ENCODE measurements at regions not wholly inside any gene's neighbourhood (a gene's known extent, or its start where the extent isn't known, plus 50 kb on each side); places are given as distances from the start of the nearest gene placed in this dataset.
"Not testable (repeated sequence)": the region's sequence is repeated elsewhere in the genome, so short reads cannot be mapped to it uniquely, and the experiment has no call there.

DNA sequence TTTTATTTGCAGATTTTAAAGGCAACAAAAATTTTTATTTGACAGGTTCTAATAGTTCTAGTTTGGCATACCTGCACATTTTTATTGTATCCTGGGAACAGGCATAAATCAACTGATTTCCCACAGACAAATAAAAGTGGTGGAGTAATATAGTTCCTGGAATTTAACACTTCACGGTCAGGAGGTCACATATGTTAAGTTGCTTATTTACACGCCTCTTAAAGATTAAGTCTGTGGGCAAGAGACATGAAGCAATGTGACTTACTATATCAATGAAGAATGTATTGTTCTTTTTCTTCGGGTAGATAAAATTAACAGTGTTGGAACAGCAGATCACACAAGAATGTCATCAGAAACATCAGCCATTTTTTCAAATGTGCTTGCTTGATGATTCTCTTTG lies 558.3 kb downstream of the TTLL7 start:
- DNase-seq (ENCODE audit: low read depth); H3K4me3 ChIP-seq (ENCODE audit: low read depth, low read length): not testable (repeated sequence)

DNA sequence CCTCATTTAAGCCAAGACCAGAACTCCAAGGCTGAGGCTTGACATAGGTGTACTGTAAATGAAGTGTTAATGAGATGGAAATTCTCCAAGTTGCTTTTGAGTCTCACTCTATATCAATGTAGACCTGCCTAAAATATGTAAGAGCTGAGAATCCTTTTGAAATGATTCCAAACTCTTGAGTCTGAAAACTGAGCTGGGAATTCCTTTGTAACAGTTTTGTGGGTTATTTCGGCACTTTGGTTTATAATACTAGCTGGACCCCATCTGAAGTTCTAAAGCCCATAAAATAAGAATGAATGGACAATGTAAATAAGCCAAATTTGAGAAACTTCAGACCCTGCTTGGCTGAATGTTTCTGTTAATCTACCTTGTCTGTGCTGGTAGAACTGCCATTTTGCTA lies 558.9 kb downstream of the TTLL7 start:
- not testable (repeated sequence) for H3K4me3 ChIP-seq (ENCODE audit: low read depth, low read length); DNase-seq (ENCODE audit: low read depth)

DNA sequence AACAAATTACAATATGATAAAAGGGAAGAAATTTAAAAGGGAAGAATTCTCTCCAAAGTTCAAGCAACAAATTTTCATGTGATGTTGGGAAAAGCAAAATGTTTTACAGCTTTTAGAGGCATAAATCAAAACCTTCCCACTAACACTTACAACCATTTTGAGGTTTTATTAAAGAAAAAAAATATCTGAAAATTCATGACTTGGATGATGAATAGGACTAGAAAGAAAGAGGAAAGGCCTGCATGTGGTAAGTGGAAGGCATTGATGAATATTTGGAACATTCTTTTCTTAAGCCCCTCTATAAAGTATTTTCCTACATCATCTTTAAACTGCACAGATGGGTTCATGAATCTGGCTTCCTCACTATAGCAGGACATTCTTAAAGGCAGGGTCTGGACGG lies 560.6 kb downstream of the TTLL7 start:
- DNase-seq (ENCODE audit: low read depth); H3K4me3 ChIP-seq (ENCODE audit: low read depth, low read length): not testable (repeated sequence)

DNA sequence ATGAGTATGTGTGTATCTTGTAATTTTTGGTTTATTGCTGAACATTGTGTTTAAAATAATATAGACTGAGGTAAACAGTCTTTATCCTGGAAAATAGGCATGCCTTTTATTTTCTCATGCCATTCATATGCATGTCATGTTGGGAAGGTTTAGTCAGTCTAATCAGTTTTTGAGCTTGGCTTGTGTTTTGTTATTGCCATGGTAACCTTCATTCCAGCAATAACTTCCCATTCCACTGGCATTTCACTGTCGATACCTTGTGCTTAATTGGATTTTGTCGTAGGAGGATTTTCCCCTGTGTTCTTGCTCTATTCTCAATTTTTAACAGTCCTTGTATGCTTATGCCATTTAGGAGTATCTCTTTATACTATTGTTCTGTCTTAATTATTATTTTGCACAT lies 563.6 kb downstream of the TTLL7 start:
- not testable (repeated sequence) for H3K4me3 ChIP-seq (ENCODE audit: low read depth, low read length); DNase-seq (ENCODE audit: low read depth)

DNA sequence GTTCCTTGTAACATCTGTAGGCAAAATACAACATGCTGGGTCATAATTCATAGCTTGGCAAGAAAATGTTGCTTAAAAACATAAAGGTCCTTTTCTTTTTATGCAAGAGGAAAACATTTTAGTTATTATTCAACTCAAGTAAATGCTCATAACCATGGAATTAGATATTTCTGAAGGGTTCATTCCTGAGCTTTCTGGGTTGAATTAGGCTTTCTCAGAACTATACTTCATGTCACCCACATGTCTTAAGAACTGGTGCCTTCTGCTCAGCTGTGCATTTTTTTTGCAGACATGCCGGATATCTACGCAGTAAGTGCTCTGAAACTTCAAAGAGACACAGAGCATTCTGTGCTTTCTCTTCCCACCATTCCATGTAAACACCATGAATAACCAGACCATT lies 571.4 kb downstream of the TTLL7 start:
- H3K4me3 ChIP-seq (ENCODE audit: low read depth, low read length); DNase-seq (ENCODE audit: low read depth): not testable (repeated sequence)

DNA sequence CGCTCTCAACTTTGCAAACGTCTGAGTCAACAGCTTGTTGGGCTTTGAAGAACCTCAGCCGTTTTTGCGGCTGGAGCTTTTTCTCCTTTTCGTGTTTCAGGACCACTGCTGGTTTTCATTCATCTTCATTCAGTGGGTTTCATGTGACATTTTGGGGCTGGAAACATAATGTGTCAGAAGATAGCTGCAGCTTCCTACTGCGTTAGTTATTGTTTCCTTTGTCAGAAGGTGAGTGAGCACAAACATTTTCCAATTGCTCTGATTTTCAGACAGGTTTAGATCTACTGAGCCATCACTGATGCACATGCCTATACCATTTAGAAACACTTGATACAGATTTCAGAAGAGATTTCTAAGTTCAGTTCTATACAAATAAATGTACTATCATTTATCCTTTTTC lies 575.5 kb downstream of the TTLL7 start:
- DNase-seq (ENCODE audit: low read depth); H3K4me3 ChIP-seq (ENCODE audit: low read depth, low read length): not testable (repeated sequence)

DNA sequence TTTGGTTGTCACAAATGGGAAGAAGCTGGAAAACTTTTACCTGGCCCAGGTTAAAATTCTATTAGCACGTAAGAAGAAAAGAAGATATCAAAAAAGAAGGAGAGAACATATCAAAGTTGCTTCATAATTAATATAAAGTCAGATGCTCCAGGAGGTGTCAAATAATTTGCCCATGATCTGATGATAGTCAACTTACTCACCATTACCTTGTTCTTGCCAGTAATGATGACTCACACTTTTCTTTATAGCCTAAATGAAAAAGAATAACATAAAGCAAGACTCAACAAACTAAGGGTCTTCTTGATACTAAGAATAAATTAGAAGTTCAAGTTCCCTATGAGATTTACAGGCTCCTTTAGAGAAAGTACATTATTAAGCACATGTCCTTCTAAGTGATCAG lies 580.4 kb downstream of the TTLL7 start:
- no peak overlapping the region for H3K4me3 ChIP-seq (ENCODE audit: low read depth, low read length)
- TF ChIP-seq, protein P1, sequence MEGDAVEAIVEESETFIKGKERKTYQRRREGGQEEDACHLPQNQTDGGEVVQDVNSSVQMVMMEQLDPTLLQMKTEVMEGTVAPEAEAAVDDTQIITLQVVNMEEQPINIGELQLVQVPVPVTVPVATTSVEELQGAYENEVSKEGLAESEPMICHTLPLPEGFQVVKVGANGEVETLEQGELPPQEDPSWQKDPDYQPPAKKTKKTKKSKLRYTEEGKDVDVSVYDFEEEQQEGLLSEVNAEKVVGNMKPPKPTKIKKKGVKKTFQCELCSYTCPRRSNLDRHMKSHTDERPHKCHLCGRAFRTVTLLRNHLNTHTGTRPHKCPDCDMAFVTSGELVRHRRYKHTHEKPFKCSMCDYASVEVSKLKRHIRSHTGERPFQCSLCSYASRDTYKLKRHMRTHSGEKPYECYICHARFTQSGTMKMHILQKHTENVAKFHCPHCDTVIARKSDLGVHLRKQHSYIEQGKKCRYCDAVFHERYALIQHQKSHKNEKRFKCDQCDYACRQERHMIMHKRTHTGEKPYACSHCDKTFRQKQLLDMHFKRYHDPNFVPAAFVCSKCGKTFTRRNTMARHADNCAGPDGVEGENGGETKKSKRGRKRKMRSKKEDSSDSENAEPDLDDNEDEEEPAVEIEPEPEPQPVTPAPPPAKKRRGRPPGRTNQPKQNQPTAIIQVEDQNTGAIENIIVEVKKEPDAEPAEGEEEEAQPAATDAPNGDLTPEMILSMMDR (IDR thresholded peaks at IDR 0.05; ENCODE audit: low read depth, low read length) = no peak
- TF ChIP-seq, protein P2, sequence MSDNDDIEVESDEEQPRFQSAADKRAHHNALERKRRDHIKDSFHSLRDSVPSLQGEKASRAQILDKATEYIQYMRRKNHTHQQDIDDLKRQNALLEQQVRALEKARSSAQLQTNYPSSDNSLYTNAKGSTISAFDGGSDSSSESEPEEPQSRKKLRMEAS (IDR thresholded peaks at IDR 0.05; ENCODE audit: low read depth, low read length) = no peak
- TF ChIP-seq POLR2A (IDR thresholded peaks at IDR 0.05; ENCODE audit: extremely low read depth, insufficient read length) (no peak), MYC (IDR thresholded peaks at IDR 0.05; ENCODE audit: low read depth, low read length) (no peak)
- DNase-seq (ENCODE audit: low read depth) = no peak

DNA sequence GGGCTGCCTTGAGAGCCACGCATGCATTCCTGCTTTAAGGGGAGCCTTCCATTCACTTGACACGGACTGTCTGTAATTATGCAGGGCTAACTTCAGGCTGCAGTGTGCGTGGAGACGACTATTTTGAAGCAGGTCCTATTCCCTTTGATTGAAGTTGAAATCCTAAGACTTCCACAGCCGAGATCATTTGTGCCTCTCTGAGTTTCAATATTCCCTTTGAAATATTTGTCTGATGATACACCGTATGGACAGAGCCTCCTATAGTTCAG lies 585.2 kb downstream of the TTLL7 start:
- not testable (repeated sequence) for H3K4me3 ChIP-seq (ENCODE audit: low read depth, low read length); DNase-seq (ENCODE audit: low read depth)

DNA sequence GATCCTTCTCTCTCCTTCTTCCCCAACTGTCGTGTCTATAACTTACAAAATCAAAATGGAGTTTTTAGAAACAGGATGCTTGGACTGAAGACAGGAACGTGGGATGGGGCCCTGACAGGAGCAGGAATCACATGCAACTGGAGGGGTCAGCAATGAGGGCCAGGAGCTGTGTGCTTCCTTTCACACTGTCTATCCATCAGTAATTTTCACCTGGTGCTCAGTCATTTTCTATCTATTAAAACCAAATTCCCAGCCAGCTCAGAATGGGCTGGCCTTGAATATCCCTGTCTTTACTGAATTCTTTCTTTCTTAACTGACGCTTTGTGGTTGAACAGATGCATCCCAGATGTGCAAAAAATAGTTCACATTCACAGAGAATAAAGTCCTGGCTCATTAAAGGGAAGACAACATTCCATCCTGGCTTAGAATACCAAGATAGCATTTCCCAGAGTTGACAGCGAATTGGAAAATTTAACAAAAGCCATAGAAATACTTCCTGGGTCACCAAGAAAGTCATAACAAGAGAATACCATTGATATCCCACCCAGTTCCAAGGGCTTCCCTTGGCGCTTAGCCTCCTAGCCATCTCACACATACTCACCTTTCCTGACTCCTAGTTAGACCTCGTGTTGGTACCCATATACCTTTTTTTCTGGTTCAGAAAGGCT lies 588.1 kb downstream of the TTLL7 start:
- not testable (repeated sequence) for H3K4me3 ChIP-seq (ENCODE audit: low read depth, low read length); DNase-seq (ENCODE audit: low read depth)

DNA sequence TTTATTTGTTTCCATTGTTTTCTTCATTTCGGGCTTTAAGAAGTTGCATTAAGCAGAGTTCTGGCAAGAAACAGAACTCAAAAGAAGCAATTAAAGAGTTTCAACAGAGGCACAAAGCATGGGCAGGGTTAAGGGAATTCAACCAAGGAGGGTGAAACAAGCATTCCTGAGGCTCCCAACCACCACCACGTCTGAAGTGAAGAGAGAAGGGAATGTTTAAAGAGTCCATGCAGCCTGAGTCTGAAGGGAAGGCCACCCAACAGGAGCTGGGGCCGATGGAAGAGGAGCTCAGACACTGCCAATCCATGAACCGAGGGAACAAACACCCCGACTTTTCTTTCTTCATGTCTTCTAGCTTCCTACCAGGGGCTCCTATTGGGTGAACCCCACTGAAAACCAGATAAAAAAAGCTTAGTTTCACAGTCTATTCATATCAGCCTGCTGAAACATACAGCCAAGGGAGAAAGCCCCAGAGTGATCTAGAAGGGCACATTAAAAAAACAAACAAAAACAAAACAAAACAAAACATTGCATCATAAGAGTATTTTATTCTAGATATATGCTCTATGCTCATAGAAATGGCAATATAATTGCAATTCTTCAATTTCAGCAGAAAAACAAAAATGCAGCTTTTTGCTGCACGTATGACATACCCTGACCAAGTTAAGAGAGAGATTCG lies 592.1 kb downstream of the TTLL7 start:
- H3K4me3 ChIP-seq (ENCODE audit: low read depth, low read length); DNase-seq (ENCODE audit: low read depth): not testable (repeated sequence)

DNA sequence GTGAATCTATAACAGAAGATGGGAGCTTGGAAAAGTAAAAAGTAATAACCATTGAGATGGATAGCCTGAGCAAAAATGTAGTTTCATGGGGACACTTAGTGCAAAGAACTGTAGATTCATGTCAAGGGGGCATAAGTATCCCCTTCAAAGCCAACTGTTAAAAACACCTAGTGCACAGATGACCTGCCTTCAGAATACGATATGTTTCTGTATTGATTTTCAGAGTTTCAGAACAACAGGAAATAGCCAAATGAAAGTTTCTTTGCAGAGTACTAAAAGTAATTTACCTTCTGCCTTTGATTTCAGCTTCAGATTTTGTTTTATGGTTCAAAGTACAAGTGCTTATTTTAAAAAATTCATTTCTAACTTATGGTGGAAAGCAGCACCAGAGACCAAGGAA lies 593.1 kb downstream of the TTLL7 start:
- not testable (repeated sequence) for DNase-seq (ENCODE audit: low read depth); H3K4me3 ChIP-seq (ENCODE audit: low read depth, low read length)

DNA sequence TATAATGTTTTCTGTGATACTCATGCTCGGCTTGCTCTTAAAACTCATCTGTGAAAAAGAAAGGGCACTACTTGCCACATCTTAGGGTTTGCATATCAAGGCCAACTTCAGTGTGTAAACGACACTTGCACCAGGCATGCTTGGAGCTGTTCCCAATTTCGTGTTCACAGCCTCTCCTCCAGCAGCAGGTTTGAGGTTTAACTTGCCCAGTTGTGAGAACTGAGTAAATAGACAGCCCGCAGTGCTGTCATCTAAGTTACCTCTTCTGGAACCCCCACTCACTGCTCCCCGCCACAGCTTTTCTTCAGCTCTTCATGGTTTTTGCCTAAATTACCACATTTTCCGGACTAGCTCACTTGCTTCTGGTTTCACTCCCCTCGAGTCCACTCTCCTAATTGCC lies 595.4 kb downstream of the TTLL7 start:
- not testable (repeated sequence) for H3K4me3 ChIP-seq (ENCODE audit: low read depth, low read length); DNase-seq (ENCODE audit: low read depth)

DNA sequence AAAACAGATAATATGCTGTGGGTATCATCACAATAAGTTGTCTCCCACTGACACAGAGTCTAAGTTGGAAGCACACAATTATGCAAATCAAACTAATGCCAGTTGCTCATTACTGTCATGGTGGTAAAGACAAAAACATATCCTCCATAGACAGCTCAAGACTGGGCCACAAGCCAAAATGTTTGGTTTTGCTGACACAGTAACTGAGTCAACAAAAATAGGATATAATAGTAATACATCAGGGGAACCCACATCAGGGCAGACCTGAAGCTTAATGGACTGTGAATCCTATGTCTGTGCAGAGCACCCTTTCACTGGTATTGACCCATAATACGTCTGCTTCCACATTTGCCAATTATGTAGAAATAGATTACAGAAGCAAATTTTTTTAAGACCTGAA lies 597.8 kb downstream of the TTLL7 start:
- not testable (repeated sequence) for H3K4me3 ChIP-seq (ENCODE audit: low read depth, low read length); DNase-seq (ENCODE audit: low read depth)

DNA sequence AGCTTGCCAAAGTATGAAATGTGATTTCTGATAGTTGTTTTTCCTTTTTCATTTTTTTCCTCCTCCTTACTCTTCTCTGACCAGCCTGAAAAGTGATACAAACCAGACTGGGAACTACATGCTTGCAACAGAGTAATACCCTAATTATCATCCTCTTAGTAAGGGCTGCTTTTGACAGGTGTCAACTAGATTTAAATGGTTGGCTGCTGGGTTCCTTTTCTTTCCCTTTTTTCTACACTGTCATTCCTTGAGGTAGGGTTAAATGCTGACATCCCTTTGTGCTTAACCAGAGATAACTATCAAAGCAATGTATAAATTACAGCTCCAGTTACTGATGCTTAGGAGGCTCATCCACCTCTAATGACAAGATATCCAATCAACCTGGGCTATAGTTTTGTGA lies 598.8 kb downstream of the TTLL7 start:
- not testable (repeated sequence) for H3K4me3 ChIP-seq (ENCODE audit: low read depth, low read length); DNase-seq (ENCODE audit: low read depth)

DNA sequence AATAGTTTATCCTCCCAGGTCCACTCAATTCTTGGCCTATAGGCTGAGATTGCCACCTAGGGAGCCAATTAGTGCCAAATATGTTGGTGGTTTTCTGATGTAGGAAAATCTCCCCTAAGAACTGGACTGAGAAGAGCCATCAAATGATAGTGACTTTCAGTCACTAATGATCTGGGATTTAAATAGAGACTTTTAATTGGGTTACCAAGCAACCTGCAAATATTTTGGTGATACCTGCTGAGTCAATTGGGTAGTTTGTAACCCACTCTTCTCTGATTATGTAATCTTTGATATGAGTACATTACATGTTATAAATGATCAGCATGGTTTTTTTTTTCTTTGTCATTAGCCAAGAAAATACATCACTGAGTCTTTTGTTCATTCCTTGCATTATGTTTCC lies 600.8 kb downstream of the TTLL7 start:
- DNase-seq (ENCODE audit: low read depth); H3K4me3 ChIP-seq (ENCODE audit: low read depth, low read length): not testable (repeated sequence)

DNA sequence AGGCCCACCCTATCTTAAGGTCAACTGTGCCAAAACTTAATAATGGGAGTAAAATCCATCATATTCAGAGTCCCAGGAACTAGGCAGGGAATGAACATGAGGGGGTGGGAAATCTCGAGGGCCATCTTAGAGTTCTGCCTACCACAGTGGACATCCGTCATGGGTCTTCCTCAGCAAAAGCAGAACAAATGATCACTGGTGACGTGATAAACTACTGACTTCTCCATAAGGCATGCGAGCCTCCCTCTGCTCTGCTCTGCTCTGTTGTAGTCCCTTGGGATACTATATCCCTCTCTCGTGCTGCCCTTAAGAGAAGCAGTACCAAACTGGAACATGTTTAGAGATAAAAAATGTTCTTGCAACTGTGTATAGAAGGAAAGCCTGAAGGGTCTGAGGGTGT lies 603.8 kb downstream of the TTLL7 start:
- H3K4me3 ChIP-seq (ENCODE audit: low read depth, low read length) = not testable (repeated sequence)
- peak; percentile 2 for DNase-seq (ENCODE audit: low read depth)

DNA sequence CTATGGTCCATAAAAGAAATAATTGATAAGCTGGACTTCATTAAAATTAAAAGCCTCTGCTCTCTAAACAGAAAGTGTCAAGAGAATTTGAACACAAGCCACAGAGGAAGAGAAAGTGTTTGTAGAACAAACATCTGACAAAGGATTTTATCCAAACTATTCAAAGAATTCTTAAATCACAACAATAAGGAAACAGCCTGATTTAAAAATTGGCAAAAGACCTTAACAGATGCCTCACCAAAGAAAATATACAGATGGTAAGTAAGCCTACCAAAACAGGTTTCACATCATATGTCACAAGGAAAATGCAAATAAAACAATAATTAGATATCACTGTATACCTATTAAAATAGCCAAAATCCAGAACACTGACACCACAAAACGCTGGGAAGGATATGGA lies 612.0 kb downstream of the TTLL7 start:
- DNase-seq (ENCODE audit: low read depth); H3K4me3 ChIP-seq (ENCODE audit: low read depth, low read length): not testable (repeated sequence)

DNA sequence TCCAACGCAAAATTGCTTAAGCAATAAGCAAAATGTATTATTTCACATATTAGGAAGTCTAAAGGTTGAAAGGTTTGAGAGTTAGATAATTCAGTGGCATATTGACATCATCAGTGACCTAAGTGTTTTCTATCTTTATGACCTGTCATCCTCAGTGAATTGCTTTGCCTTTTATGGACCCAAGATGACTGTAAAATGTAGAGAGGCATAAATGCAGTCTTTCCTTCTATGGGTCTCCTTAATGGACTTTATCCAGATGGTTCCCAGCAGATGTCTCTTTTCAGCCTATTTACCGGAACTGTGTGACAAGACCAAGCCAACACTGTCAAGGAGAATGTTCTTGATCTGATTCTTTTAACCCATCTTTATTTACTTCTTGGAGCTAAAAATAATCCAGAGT lies 615.8 kb downstream of the TTLL7 start:
- DNase-seq (ENCODE audit: low read depth); H3K4me3 ChIP-seq (ENCODE audit: low read depth, low read length): not testable (repeated sequence)

DNA sequence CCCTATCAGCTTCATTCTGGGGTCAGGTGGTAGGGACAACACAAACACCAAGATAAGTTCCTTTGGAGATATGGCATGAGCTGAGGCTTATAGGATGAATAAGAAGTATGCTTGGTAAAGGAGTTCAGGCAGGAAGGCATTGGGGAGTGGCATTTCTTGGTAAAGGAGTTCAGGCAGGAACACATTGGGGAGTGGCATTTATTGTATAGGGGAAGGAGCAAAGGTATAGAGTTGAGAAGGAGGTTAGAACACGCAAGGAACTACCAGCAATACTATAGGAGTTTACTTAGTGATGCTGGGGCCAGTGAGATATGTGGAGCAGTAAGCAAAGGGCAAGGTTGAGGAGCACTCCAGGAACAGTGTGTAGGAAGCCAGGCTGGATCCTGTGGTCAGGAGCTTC lies 625.9 kb downstream of the TTLL7 start:
- H3K4me3 ChIP-seq (ENCODE audit: low read depth, low read length); DNase-seq (ENCODE audit: low read depth): not testable (repeated sequence)

All from NB4 (cell line).